ENCODE measurements at regions not wholly inside any gene's neighbourhood (a gene's known extent, or its start where the extent isn't known, plus 50 kb on each side); places are given as distances from the start of the nearest gene placed in this dataset.

- H3K36me3 Mint-ChIP-seq (ENCODE audit: insufficient read depth), result no peaks in the 10 kb centered on the region
- DNase-seq (ENCODE audit: low spot score, unreplicated experiment), result no peak
- H3K4me3 Mint-ChIP-seq (ENCODE audit: low read depth), result no peak overlapping the region
- TF ChIP-seq, protein P1, sequence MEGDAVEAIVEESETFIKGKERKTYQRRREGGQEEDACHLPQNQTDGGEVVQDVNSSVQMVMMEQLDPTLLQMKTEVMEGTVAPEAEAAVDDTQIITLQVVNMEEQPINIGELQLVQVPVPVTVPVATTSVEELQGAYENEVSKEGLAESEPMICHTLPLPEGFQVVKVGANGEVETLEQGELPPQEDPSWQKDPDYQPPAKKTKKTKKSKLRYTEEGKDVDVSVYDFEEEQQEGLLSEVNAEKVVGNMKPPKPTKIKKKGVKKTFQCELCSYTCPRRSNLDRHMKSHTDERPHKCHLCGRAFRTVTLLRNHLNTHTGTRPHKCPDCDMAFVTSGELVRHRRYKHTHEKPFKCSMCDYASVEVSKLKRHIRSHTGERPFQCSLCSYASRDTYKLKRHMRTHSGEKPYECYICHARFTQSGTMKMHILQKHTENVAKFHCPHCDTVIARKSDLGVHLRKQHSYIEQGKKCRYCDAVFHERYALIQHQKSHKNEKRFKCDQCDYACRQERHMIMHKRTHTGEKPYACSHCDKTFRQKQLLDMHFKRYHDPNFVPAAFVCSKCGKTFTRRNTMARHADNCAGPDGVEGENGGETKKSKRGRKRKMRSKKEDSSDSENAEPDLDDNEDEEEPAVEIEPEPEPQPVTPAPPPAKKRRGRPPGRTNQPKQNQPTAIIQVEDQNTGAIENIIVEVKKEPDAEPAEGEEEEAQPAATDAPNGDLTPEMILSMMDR (IDR thresholded peaks at IDR 0.05; ENCODE audit: unreplicated experiment), result no peak
- H3K27me3 Mint-ChIP-seq, result no peaks in the 10 kb centered on the region
- no peaks in the 10 kb centered on the region for H3K9me3 Mint-ChIP-seq (ENCODE audit: low read depth)
- H3K27ac Mint-ChIP-seq, result no peak overlapping the region
- H3K4me1 Mint-ChIP-seq (ENCODE audit: low read depth), result peaks cover 21% of the 10 kb centered on the region
These were observed 1108.8 kb upstream of the PCDH20 start for GRCh38 chr13:62524498-62524897.

GRCh38 chr13:62524061-62524460, 1108.4 kb upstream of the PCDH20 start:
- Mint-ChIP-seq H3K27ac (no peak overlapping the region), H3K4me3 (ENCODE audit: low read depth) (no peak overlapping the region), H3K9me3 (ENCODE audit: low read depth) (no peaks in the 10 kb centered on the region), H3K27me3 (no peaks in the 10 kb centered on the region), H3K4me1 (ENCODE audit: low read depth) (peaks cover 22% of the 10 kb centered on the region), H3K36me3 (ENCODE audit: insufficient read depth) (no peaks in the 10 kb centered on the region)
- TF ChIP-seq, protein P1 (IDR thresholded peaks at IDR 0.05; ENCODE audit: unreplicated experiment), result no peak
- DNase-seq (ENCODE audit: low spot score, unreplicated experiment), result no peak

DNA sequence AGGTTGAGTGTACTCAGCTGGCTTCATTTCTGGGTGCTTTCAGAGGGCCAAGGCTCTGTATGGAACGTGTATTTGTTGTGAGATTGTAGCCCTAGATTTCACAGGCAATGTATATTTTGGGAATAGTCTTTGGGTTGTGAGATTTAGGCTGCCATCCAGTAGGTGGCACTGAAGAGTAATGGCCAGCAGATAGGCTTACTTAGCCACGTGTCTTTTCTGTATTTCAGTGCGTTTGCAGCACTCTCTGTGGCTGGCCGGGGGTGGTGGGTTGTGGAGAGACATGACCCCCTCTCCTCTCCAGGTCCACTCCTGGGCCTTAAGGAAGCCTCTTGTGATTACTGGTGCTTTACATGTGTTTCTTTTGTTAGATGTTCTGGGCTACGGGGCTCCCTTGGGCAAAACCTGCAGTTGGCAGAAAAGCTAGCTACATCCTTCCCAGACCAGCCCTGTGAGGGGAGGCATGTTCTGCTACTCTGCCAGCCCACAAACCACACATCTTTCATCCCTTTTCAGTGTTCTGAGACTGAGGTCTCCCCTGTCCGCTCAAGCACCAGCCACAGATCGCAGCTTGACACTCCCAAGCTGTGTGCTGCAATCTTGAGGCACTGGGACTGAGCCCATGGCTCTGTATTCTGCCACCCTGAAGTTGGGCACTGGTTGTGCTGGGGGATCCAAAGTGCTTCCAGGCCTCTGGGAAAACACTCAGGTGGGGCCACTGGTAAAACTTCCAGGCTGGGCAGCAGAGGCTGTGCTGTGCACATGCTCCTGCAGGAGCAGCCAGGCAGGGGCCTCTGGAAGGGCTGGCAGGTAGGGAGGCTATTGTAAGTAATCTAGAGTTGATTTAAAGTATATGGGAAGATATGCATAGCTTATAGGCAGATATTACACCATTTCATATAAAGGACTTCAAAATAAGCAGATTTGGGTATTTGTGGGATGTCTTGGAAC, 1096.8 kb upstream of the PCDH20 start:
- Mint-ChIP-seq H3K27me3 (no peaks in the 10 kb centered on the region), H3K36me3 (ENCODE audit: insufficient read depth) (no peaks in the 10 kb centered on the region), H3K9me3 (ENCODE audit: low read depth) (peaks cover 18% of the 10 kb centered on the region), H3K4me1 (ENCODE audit: low read depth) (peaks cover 8% of the 10 kb centered on the region), H3K4me3 (ENCODE audit: low read depth) (no peak overlapping the region), H3K27ac (no peak overlapping the region)
- DNase-seq (ENCODE audit: low spot score, unreplicated experiment), result no peak
- TF ChIP-seq, protein P1 (IDR thresholded peaks at IDR 0.05; ENCODE audit: unreplicated experiment), result peak; percentile 70

DNA sequence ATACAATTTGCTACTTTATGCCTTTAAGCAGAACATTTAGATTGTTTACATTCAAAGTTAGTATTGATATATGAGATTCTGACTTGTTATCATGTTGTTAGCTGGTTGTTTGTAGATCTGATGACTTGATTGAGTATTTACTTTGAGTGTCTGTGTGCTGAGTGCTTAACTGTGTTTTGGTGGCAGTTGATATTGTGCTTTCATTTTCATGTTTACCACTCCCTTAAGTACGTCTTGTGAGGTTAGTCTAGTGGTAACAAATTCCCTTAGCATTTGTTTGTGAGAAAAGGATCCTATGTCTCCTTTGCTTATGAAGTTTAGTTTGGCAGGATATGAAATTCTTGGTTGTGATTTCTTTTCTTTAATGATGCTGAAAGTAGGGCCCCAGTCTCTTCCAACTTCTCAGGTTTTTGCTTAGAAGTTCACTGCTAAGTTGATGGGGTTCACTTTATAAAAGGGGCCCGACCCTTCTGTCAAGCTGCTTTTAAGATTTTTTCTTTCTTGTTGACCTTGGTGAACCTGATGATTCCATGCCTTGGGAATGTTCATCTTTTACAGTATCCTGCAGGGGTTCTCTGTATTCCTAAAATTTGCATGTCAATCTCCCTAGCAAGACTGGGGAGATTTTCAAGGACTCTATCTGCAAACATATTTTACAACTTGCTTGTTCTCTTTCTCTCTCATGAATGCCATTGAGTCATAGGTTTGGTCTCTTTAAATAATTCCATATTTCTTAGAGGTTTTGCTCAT, 1095.4 kb upstream of the PCDH20 start:
- TF ChIP-seq, protein P1 (IDR thresholded peaks at IDR 0.05; ENCODE audit: unreplicated experiment), result no peak
- Mint-ChIP-seq H3K27ac (no peak overlapping the region), H3K9me3 (ENCODE audit: low read depth) (peaks cover 18% of the 10 kb centered on the region), H3K4me3 (ENCODE audit: low read depth) (no peak overlapping the region), H3K36me3 (ENCODE audit: insufficient read depth) (no peaks in the 10 kb centered on the region), H3K4me1 (ENCODE audit: low read depth) (peaks cover 1% of the 10 kb centered on the region), H3K27me3 (no peaks in the 10 kb centered on the region)
- no peak for DNase-seq (ENCODE audit: low spot score, unreplicated experiment)

DNA sequence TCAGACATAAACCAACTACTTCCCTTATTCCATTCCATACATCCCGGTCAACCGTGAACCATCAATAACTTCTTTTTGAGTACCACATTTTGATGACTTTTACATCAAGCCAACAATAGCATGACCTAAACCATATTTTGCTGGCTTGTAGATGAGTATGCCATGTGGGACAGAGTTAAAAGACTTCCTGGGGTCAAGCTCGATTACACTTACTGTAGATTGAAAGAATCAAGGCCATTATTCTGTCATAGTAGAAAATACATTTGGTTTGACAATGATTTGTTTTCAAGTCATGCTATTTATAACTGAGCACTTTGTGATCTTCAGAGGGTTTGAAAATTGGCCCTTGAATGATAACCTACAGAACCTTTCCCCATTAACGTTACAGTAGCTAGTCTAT, 1086.9 kb upstream of the PCDH20 start:
- Mint-ChIP-seq H3K4me3 (ENCODE audit: low read depth) (no peak overlapping the region), H3K27me3 (no peaks in the 10 kb centered on the region), H3K36me3 (ENCODE audit: insufficient read depth) (no peaks in the 10 kb centered on the region), H3K9me3 (ENCODE audit: low read depth) (no peaks in the 10 kb centered on the region), H3K27ac (no peak overlapping the region), H3K4me1 (ENCODE audit: low read depth) (no peaks in the 10 kb centered on the region)
- TF ChIP-seq, protein P1 (IDR thresholded peaks at IDR 0.05; ENCODE audit: unreplicated experiment), result no peak
- no peak for DNase-seq (ENCODE audit: low spot score, unreplicated experiment)
